ENCODE measurements at regions not wholly inside any gene's neighbourhood (a gene's known extent, or its start where the extent isn't known, plus 50 kb on each side); places are given as distances from the start of the nearest gene placed in this dataset.
A peak's percentile ranks its signal among the peaks of the same experiment; 100 is the strongest.
"Not testable (repeated sequence)": the region's sequence is repeated elsewhere in the genome, so short reads cannot be mapped to it uniquely, and the experiment has no call there.

- DNase-seq = no peak
Measured at GRCh38 chr1:244324176-244324883, 127.4 kb downstream of the ADSS2 start.

GRCh38 chr1:244325056-244325758, 126.5 kb downstream of the ADSS2 start:
- peak; percentile 38 for DNase-seq

DNA sequence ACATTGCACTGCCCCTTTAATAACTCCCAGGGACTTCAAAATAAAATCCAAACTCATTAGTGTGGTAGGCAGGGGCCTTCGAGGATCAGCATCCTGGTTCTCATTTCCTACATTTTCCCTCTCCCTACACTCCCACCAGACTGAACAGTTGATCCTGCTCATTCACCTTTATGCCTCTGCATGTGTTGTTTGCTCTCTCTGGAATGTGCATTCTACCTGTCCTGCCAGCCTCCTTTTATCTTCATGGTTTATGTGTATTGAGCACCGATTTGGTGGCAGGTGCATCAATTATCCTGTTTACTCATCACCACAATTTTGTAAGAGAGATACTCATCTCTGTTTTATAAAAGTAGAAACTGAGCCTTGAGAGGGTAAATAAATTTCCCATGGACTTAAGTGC, 125.0 kb downstream of the ADSS2 start:
- no peak for DNase-seq

DNA sequence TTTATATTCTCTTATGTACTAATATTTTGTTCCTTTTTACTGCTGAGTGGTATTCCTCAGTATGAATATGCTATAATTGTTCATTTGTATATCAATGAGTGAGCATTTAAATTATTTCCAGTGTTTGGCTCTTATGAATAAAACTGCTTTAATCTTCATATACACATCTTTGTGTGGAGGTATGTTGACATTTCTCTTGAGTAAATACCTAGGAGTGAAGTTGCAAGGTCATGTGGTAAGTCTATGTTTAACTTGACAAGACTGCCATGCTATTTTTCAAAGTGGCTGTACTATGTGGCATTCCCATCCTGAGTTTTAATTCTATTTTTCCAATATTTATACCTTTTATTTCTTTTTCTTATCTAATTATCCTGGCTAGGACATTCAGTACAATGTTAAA, 124.2 kb downstream of the ADSS2 start:
- no peak for DNase-seq

DNA sequence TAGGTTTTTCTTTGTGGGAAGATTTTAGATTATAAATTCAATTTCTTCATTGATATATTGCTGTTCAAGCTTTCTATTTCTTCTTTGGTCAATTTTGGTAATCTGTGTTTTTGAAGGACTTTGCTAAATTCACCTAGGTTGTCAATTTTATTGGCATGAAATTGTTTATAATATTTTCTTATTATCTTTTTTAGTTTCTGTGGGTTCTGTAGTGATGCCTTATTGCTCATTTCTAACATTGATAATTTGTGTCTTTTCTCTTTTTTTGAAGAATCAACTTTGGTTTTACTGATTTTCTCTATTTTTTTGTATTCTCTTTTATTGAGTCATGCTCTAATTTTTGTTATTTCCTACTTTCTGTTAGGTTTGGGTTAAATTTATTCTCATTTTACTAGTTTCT, 123.2 kb downstream of the ADSS2 start:
- no peak for DNase-seq

DNA sequence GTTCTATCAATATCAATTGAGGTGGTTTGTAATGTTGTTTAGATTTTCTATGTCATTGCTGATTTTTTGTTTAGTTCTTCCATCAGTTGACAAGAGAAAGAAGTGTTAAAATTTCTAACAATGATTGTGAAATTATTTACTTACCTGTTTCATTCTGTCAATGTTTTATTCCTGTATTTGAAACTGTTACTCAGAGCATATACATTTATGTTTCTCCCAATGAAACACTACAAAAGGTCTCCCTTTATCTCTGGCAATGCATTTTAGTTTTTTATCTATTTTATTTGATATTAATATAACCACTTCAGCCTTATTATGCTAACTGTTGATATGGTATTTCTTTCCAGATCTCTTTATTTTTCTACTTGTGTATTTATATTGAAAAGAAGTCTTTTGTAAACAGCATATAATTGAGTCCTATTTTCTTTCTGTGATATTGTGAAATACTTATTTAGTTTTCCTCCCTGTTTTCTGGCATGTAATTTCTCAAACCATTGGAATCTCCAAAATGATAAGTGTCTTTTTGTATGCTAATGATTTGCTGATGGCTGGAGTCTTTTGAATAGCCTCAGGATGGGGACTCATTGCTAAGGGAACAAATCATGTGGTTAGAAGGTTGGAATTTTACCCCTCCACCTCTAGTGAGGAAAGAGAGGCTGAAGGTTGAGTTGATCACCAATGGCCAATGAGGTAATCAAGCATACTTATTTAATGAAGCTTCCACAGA, 122.0 kb downstream of the ADSS2 start:
- no peak for DNase-seq

DNA sequence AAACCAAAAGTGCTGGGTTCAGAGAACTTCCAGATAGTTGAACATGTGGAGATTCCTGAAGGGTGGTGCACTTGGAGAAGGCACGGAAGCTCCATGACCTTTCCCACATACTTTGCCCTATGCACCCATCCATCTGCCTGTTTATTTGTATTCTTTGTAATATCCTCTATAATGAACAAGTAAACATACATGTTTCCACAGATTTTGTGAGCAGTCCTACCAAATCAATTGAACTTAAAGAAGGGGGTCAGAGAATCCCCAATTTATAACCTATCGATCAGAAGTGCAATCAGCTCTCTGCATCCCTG, 121.4 kb downstream of the ADSS2 start:
- DNase-seq = no peak

- not testable (repeated sequence) for DNase-seq
Measured at GRCh38 chr1:244332761-244333160, 118.9 kb downstream of the ADSS2 start.

GRCh38 chr1:244334315-244334714, 117.4 kb downstream of the ADSS2 start:
- not testable (repeated sequence) for DNase-seq

DNA sequence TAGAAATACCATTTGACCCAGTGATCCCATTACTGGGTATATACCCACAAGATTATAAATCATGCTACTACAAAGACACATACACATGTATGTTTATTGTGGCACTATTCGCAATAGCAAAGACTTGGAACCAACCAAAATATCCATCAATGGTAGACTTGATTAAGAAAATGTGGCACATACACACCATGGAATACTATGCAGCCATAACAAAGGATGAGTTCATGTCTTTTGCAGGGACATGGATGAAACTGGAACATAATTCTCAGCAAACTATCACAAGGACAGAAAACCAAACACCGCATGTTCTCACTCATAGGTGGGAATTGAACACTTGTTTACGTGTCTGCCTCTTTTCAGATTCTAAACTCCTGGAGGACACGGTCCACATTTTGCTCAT, 116.9 kb downstream of the ADSS2 start:
- DNase-seq = not testable (repeated sequence)

GRCh38 chr1:244335456-244335855, 116.3 kb downstream of the ADSS2 start:
- no peak for DNase-seq

- no peak for DNase-seq
Measured at GRCh38 chr1:244336232-244336899, 115.3 kb downstream of the ADSS2 start.

GRCh38 chr1:244337839-244338238, 113.9 kb downstream of the ADSS2 start:
- DNase-seq = no peak

DNA sequence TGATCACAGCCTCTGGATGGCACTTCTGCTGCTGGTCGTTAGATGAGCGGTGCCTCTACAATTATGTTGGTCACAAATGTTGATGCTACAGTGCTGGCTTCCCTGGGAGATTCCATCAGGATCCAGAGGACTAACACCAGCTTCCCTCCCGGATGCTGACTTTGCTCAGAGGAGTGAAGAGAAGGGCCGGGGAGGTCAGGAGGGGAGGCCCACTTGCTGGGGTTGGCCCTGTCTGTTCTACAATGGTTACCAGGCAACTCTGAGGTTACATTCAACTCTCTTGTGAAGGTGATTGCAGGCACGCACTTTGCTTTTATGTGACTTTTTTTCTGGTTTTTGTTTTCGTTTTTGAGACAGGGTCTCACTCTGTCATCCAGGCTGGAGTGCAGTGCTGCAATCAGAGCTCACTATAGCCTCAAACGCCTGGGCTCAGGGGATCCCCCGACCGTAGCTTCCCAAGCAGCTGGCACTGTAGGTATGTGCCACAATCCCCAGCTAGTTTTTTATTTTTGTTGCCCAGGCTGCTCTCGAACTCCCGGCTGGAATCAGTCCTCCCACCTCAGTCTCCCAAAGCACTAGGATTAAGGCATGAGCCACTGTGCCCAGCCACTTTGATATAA, 112.5 kb downstream of the ADSS2 start:
- DNase-seq = no peak

DNA sequence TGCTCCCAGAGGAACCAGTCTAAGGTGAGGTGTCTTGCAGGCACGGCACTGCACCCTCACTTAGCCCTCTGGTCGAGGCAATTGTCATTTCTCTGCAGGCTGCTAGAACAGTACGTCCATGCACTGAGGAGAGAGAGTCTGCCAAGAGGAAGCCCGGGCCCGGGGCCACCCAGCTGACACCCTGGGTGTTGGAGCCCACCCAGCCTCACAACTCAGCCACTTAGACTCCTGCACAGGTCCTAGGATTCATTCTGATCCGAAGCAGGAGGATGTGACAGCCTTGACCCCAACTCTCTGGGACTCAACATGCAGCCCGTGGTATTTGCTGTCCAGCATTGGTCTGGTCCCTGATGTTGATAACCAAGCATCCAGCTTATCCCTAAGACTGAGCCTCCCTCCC, 111.9 kb downstream of the ADSS2 start:
- DNase-seq = no peak

DNA sequence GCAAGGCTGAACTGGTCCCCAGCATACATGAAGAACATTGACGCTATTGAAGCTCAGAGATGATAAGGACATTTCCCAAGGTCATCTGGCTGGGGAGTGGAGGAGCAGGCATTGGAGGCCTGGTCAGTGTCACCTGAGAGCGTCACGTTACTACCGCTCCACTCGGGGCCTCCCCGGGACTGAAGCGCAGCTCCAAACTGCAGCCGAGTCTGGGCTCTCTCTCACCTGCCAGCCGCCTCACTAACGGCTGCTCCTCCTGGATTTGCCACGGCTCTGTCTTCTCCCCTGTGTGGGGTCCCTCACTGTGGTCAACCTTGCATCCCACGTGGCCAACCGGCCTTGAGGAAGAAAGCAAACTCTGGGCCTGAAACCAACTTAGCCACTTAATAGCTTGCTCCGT, 111.3 kb downstream of the ADSS2 start:
- DNase-seq = no peak

DNA sequence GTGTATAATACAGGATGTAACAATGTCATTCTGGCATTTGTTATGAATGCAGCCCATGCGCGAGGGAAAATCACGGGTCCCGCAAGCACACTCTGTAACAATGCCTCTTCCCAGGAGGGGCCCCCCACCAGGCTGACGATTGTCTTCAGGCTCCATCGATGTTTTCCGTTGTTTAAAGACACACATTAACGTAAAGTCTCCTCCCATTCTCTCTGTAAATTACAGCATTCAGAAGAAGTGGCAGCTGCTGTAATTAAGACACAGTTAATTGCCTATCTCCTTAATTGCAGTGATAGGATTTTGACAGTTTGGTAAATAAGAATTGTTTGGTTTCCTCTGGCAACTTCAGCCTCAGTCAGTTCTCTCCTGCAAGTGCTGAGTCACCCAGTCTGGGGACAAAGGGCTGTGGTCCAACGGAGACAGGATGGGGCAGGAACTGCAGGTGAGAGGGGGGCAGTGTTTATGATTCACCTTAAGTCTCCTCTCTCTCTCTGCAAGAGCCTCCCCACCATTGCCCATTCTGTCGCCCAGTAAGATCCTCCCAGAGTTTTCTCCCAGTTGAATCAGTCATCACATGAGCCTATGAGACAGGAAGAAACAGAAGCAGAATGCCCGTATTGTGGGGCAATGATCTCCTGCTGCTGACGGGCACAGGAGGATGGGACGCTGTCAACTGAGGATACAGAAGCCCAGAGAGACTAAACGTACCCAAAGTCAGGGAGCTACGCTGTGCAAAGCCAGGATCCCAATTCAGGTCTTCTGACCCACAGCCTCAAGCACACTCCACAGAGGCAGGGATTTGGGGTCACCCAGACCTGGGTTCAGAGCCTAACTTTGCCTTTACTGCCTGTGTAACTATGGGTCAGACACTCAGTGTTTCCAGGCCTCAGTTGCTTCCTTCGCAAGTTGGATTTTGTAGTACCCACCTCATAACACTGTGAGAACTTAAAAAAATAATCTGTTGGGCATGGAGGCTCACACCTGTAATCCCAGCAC, 110.0 kb downstream of the ADSS2 start:
- no peak for DNase-seq

DNA sequence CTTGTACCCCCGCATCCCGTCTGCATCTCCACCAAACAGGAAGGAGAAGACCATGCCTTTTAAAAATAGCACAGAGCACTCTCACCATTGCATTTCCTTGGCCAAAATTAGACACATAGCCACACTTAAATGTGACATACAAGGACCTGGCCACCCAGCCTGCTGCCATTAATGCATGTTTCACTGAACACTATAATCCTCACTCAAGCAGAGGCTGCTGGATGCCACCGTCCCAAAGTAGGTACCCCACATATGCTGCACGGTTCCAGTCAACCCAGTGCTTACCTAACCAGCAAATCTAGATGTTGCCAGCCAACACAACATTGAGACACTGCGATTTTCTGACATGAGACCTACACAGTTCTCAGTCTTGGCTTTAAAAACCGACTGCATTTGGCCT, 107.7 kb downstream of the ADSS2 start:
- no peak for DNase-seq

DNA sequence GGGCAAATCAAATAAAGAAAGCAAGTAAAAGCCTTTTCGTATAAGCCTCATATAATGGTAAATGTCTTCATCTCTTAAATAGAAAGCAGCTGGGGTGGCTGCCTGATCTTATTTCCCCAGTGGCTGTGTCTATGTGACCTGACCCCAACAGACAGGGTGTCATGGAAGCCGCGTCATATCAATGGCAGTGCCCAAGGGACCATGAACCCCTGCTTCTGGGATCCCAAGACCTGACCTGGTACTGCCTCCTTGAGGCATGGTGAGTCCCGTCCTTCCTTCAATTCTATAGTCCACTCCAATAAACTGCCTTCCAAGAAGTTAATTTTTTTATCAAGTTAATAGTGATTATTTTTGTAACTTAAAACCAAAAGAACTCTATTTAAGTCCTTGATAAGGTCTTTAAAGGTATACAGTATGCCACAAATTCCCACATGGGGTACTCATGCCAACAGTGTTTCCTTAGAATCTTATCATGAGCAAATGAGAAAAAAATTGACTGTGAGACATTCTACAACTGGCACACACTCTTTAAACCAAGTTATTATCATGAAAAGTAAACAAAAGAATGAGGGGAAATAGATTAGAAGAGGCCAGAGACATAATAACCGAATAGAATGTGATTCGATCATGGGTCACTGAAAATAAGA, 104.6 kb downstream of the ADSS2 start:
- no peak for DNase-seq

GRCh38 chr1:244347942-244348341, 103.8 kb downstream of the ADSS2 start:
- DNase-seq = peak; percentile 33

DNA sequence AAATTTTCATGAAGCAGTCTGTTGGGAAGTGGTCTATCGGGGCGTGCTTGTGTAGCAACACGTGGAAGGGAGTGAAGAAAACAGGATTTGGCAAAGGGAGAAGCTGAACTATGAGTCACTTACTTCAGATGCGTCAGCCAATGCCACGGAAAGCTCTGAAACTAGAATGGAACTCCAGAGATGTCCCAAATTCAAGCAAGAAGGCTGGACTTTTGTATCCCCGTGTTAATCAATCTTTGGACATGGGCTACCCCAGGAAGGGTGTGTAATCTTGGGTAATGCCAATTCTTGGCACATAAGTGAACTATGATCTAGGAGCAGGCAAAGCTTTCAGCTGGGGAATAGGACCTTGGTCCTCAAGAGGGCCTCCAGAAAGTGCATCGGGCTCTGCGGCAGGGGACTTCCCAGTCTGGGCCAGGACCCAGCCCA, 102.6 kb downstream of the ADSS2 start:
- DNase-seq = peak; percentile 59

Measured in fibroblast of skin of scalp (primary cell).